HepG2 (cell line): ENCODE measurements at regions not wholly inside any gene's neighbourhood (a gene's known extent, or its start where the extent isn't known, plus 50 kb on each side); places are given as distances from the start of the nearest gene placed in this dataset.

Experiments
- POLR2AphosphoS5 ChIP-seq: IDR thresholded peaks from 2 replicates; pipeline ENCODE4 v1.6.1; 2012; ENCODE audit warnings: low read depth, low read length
- RERE ChIP-seq: IDR thresholded peaks from 2 replicates; pipeline ENCODE4 v1.6.1; 2016; ENCODE audit warnings: low read depth, missing genetic modification reagents, missing compliant biosample characterization
- SAP130 ChIP-seq: IDR thresholded peaks from 2 replicates; pipeline ENCODE4 v1.6.1; 2016; ENCODE audit warnings: low read depth
- SRSF9 ChIP-seq: fragments of 200-400 bp; formaldehyde crosslinking; IDR thresholded peaks from 2 replicates; pipeline ENCODE4 v1.6.1; 2018; ENCODE audit warnings: borderline replicate concordance, mild to moderate bottlenecking, low read depth, low read length; ENCODE audit not compliant: insufficient read depth, poor library complexity, severe bottlenecking
- TBL1XR1 ChIP-seq: fragments of 150-350 bp; IDR thresholded peaks from 2 replicates; pipeline ENCODE4 v1.6.1; 2014; ENCODE audit warnings: borderline replicate concordance, low read length; ENCODE audit not compliant: partially characterized antibody
- THAP9 ChIP-seq: sonication (generic); formaldehyde crosslinking; IDR thresholded peaks from 2 replicates; pipeline ENCODE4; 2020; ENCODE audit warnings: missing genetic modification reagents, mild to moderate bottlenecking, borderline replicate concordance
- ZBTB42 ChIP-seq: sonication (generic); formaldehyde crosslinking; IDR thresholded peaks from 2 replicates; pipeline ENCODE4 v1.5.0; 2020; ENCODE audit warnings: mild to moderate bottlenecking, missing genetic modification reagents
- ZNF558 ChIP-seq: sonication (generic); formaldehyde crosslinking; IDR thresholded peaks from 2 replicates; pipeline ENCODE4 v1.9.0; 2022; ENCODE audit warnings: mild to moderate bottlenecking, missing genetic modification reagents, borderline replicate concordance
- ZSCAN12 ChIP-seq: sonication (generic); formaldehyde crosslinking; IDR thresholded peaks from 2 replicates; pipeline ENCODE4 v1.9.0; 2021; ENCODE audit warnings: mild to moderate bottlenecking, missing genetic modification reagents
- TF ChIP-seq, protein P1 (sequence below): sonication (generic); formaldehyde crosslinking; IDR thresholded peaks from 2 replicates; pipeline ENCODE4 v1.8.0; 2022; ENCODE audit warnings: mild to moderate bottlenecking, missing genetic modification reagents; ENCODE audit not compliant: insufficient replicate concordance
- TF ChIP-seq, protein P2 (sequence below): sonication (generic); formaldehyde crosslinking; IDR thresholded peaks from 2 replicates; pipeline ENCODE4 v1.5.0; 2020; ENCODE audit warnings: mild to moderate bottlenecking, missing genetic modification reagents, moderate library complexity
- TF ChIP-seq, protein P3 (sequence below): sonication (generic); formaldehyde crosslinking; IDR thresholded peaks from 2 replicates; pipeline ENCODE4 v1.8.0; 2022; ENCODE audit warnings: missing genetic modification reagents, mild to moderate bottlenecking, inconsistent platforms, borderline replicate concordance

DNA sequence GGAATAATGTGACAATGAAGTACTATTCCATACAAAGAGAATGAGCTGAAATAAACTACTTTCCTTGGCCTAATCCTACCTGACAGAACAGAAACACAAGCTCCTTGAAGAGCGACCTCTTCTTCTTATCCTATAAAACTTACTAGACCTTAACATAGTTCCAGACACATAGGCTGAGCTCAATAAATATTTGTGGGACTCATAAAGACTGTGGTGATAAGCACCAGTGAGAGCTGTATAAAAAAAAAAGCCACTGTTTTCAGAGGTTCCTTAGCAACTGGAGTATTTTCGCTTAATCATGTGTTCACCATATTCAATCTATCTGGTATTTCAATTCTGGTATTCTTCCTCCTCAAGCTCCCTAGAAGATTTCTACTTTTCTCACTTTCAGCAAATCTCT, 1129.6 kb downstream of the STPG2 start:
- no peak for TF ChIP-seq ZBTB42 (CRISPR knock-in tag)
- TF ChIP-seq, protein P1, sequence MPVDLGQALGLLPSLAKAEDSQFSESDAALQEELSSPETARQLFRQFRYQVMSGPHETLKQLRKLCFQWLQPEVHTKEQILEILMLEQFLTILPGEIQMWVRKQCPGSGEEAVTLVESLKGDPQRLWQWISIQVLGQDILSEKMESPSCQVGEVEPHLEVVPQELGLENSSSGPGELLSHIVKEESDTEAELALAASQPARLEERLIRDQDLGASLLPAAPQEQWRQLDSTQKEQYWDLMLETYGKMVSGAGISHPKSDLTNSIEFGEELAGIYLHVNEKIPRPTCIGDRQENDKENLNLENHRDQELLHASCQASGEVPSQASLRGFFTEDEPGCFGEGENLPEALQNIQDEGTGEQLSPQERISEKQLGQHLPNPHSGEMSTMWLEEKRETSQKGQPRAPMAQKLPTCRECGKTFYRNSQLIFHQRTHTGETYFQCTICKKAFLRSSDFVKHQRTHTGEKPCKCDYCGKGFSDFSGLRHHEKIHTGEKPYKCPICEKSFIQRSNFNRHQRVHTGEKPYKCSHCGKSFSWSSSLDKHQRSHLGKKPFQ (CRISPR knock-in tag), result no peak
- no peak for TF ChIP-seq THAP9 (CRISPR knock-in tag)
- no peak for TF ChIP-seq ZSCAN12 (CRISPR knock-in tag)
- TF ChIP-seq, protein P2, sequence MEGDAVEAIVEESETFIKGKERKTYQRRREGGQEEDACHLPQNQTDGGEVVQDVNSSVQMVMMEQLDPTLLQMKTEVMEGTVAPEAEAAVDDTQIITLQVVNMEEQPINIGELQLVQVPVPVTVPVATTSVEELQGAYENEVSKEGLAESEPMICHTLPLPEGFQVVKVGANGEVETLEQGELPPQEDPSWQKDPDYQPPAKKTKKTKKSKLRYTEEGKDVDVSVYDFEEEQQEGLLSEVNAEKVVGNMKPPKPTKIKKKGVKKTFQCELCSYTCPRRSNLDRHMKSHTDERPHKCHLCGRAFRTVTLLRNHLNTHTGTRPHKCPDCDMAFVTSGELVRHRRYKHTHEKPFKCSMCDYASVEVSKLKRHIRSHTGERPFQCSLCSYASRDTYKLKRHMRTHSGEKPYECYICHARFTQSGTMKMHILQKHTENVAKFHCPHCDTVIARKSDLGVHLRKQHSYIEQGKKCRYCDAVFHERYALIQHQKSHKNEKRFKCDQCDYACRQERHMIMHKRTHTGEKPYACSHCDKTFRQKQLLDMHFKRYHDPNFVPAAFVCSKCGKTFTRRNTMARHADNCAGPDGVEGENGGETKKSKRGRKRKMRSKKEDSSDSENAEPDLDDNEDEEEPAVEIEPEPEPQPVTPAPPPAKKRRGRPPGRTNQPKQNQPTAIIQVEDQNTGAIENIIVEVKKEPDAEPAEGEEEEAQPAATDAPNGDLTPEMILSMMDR, result no peak
- no peak for TF ChIP-seq TBL1XR1
- TF ChIP-seq POLR2AphosphoS5, result no peak
- TF ChIP-seq RERE (CRISPR knock-in tag), result no peak
- TF ChIP-seq, protein P3, sequence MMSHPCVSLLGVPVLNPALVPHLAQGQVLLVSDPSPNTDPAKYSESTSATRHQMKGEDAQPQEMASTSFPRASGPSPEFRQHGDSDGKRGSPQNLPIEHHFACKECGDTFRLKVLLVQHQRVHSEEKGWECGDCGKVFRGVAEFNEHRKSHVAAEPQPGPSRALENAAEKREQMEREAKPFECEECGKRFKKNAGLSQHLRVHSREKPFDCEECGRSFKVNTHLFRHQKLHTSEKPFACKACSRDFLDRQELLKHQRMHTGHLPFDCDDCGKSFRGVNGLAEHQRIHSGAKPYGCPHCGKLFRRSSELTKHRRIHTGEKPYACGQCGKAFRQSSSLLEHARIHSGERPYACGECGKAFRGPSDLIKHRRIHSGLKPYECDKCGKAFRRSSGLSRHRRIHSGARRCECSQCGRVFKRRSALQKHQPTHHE (CRISPR knock-in tag), result no peak
- TF ChIP-seq SAP130 (CRISPR knock-in tag), result no peak
- TF ChIP-seq SRSF9, result no peak
- no peak for TF ChIP-seq ZNF558
